HepG2 (cell line): ENCODE measurements at regions not wholly inside any gene's neighbourhood (a gene's known extent, or its start where the extent isn't known, plus 50 kb on each side); places are given as distances from the start of the nearest gene placed in this dataset.

Experiments
- ATAC-seq: fragments of 200-7000 bp; cut with Tn5 transposase; 3 replicates; pipeline ENCODE4 v1.9.1; 2020; ENCODE audit warnings: mild to moderate bottlenecking, moderate library complexity
- BruUV-seq: library from RNA; stranded (reverse); fragments of 400-500 nt; replicated peaks from 2 replicates; lab custom pipeline; 2021; lab: Mats Ljungman, UMichigan
- CTCF ChIA-PET: fragments of 300-600 bp; formaldehyde crosslinking; extraction: SDS; loops from one replicate; lab custom pipeline; 2021; ENCODE audit warnings: low total read pairs, inconsistent platforms, low intra/inter-chr PET ratio; lab: Yijun Ruan, JAX
- POLR2A ChIA-PET: fragments of 350-600 bp; sonication (Branson Sonifier 250); formaldehyde crosslinking; loops from one replicate; lab custom pipeline; 2020; ENCODE audit warnings: antibody characterized with exemption, inconsistent platforms; lab: Yijun Ruan, JAX
- DNase-seq: peaks from one replicate; pipeline ENCODE4 v3.0.0-alpha.2; 2015; ENCODE audit warnings: low spot score
- FAIRE-seq: peaks from 3 replicates; lab custom pipeline; 2011; peaks lifted over from hg19 to GRCh38; lab: Jason Lieb, UNC
- H2AFZ ChIP-seq: one replicate; pipeline ENCODE4 v1.6.1; 2011; ENCODE audit warnings: low read length, inconsistent platforms
- H3K27ac ChIP-seq: fragments of 300-600 bp; 3 replicates; pipeline ENCODE4 v1.8.0; 2011; ENCODE audit warnings: mixed run types, mild to moderate bottlenecking, mixed read lengths, low read length, inconsistent platforms; ENCODE audit not compliant: insufficient read depth; ENCODE audit errors: extremely low read length
- H3K27me3 ChIP-seq, 2 experiments: fragments of 200-600 bp in 1 of 2; 2 replicates in 1 of 2; 3 replicates in 1 of 2; pipeline versions ENCODE4 v1.6.0 to v1.8.0; 2011; ENCODE audit warnings: low read length in 2 of 2, mild to moderate bottlenecking in 2 of 2, moderate library complexity in 2 of 2, inconsistent platforms in 1 of 2; ENCODE audit not compliant: insufficient read depth in 2 of 2, control insufficient read depth in 1 of 2
- H3K36me3 ChIP-seq, 2 experiments: fragments of 200-600 bp in 1 of 2; replicated peaks in 1 of 2; 2 replicates in 1 of 2; 3 replicates in 1 of 2; pipeline versions ENCODE4 v1.5.1 to v1.8.0; 2011; ENCODE audit warnings: low read length in 2 of 2, inconsistent platforms in 1 of 2; ENCODE audit not compliant: insufficient read depth in 2 of 2, control insufficient read depth in 1 of 2
- H3K4me1 ChIP-seq: 2 replicates; pipeline ENCODE4 v1.5.1; 2012; ENCODE audit warnings: low read length, inconsistent platforms; ENCODE audit not compliant: insufficient read depth
- H3K4me2 ChIP-seq: 2 replicates; pipeline ENCODE4 v1.6.0; 2011; ENCODE audit warnings: low read depth, low read length, inconsistent platforms
- H3K4me3 ChIP-seq, 3 experiments: fragments of 200-600 bp in 1 of 3; sonication (generic), shearing (Covaris generic) in 1 of 3; replicated peaks in 1 of 3; 2 replicates each; pipeline ENCODE4 v1.5.1; 2011 to 2016; ENCODE audit warnings: low read length in 3 of 3, inconsistent platforms in 2 of 3, low read depth in 2 of 3, mild to moderate bottlenecking in 2 of 3, control low read depth in 1 of 3, mixed read lengths in 1 of 3; ENCODE audit not compliant: insufficient read depth in 1 of 3
- H3K79me2 ChIP-seq: one replicate; pipeline ENCODE4 v1.6.1; 2011; ENCODE audit warnings: low read length, inconsistent platforms; ENCODE audit not compliant: insufficient read depth
- H3K9ac ChIP-seq: 2 replicates; pipeline ENCODE4 v1.6.0; 2011; ENCODE audit warnings: mild to moderate bottlenecking, low read depth, low read length, inconsistent platforms; ENCODE audit not compliant: insufficient read depth
- H3K9me3 ChIP-seq: 2 replicates; pipeline ENCODE4 v1.5.1; 2012; ENCODE audit warnings: mild to moderate bottlenecking, low read length
- H4K20me1 ChIP-seq: 2 replicates; pipeline ENCODE4 v1.6.0; 2011; ENCODE audit warnings: inconsistent platforms, mild to moderate bottlenecking, low read length, moderate library complexity; ENCODE audit not compliant: insufficient read depth
- HCFC1 ChIP-seq: fragments of 150-350 bp; IDR thresholded peaks from 2 replicates; pipeline ENCODE4 v1.6.1; 2014; ENCODE audit warnings: low read depth, low read length
- HNRNPUL1 ChIP-seq: fragments of 200-400 bp; formaldehyde crosslinking; IDR thresholded peaks from 2 replicates; pipeline ENCODE4 v1.6.1; 2017; ENCODE audit warnings: low read depth, mild to moderate bottlenecking, low read length, moderate library complexity
- NCOA2 ChIP-seq: sonication (generic); formaldehyde crosslinking; IDR thresholded peaks from 2 replicates; pipeline ENCODE4 v1.8.0; 2022; ENCODE audit warnings: inconsistent platforms
- NR2F1 ChIP-seq, 2 experiments: fragments of 450-650 bp in 1 of 2; formaldehyde crosslinking in 1 of 2; IDR thresholded peaks; 2 replicates each; pipeline versions ENCODE4 v1.5.0 to v1.6.1; 2016 to 2020; ENCODE audit warnings: mild to moderate bottlenecking in 1 of 2, missing compliant biosample characterization in 1 of 2, missing genetic modification reagents in 1 of 2, moderate library complexity in 1 of 2
- SNAPC2 ChIP-seq: sonication (generic); formaldehyde crosslinking; IDR thresholded peaks from 2 replicates; pipeline ENCODE4 v1.8.1; 2022; ENCODE audit warnings: mild to moderate bottlenecking, missing genetic modification reagents
- TAF15 ChIP-seq: fragments of 200-400 bp; formaldehyde crosslinking; IDR thresholded peaks from one replicate; pipeline ENCODE4 v1.6.1; 2018; ENCODE audit warnings: mild to moderate bottlenecking, low read depth, low read length; ENCODE audit not compliant: poor library complexity, severe bottlenecking
- ZNF138 ChIP-seq: sonication (generic); formaldehyde crosslinking; IDR thresholded peaks from 2 replicates; pipeline ENCODE4 v1.5.0; 2020; ENCODE audit warnings: mild to moderate bottlenecking, low read depth, missing genetic modification reagents
- ZNF530 ChIP-seq: sonication (generic); formaldehyde crosslinking; IDR thresholded peaks from 2 replicates; pipeline ENCODE4 v1.5.0; 2020; ENCODE audit warnings: low read depth, mild to moderate bottlenecking, missing genetic modification reagents
- ZNF772 ChIP-seq: sonication (generic); formaldehyde crosslinking; IDR thresholded peaks from 2 replicates; pipeline ENCODE4 v1.5.0; 2020; ENCODE audit warnings: mild to moderate bottlenecking, missing genetic modification reagents
- ZSCAN9 ChIP-seq: IDR thresholded peaks from 2 replicates; pipeline ENCODE4 v1.6.1; 2016; ENCODE audit warnings: borderline replicate concordance
- WGBS: methylation state at CpG from one replicate; pipeline ENCODE4 v1.1.6; 2017; ENCODE audit warnings: low lambda C conversion rate; 5-methylcytosine and 5-hydroxymethylcytosine counted together
- in situ Hi-C: cut with HindIII; loops from 2 replicates; pipeline ENCODE4 v1.10.0; 2017; ENCODE audit warnings: low pct_unique_long_range_greater_than_20kb; ENCODE audit not compliant: extremely low pct_ligation_motif_present
- intact Hi-C: fragments of 100-400 bp; cut with micrococcal nuclease; formaldehyde crosslinking; loops from one replicate; pipeline ENCODE4 v1.10.0; 2022; ENCODE audit not compliant: unreplicated experiment
- TF ChIP-seq, protein P1 (sequence below): IDR thresholded peaks from 2 replicates; pipeline ENCODE4 v1.6.1; 2016; ENCODE audit warnings: missing compliant biosample characterization, missing genetic modification reagents, borderline replicate concordance
- TF ChIP-seq, protein P2 (sequence below): sonication (generic); formaldehyde crosslinking; IDR thresholded peaks from 2 replicates; pipeline ENCODE4; 2020; ENCODE audit warnings: missing genetic modification reagents, mild to moderate bottlenecking, borderline replicate concordance

DNA sequence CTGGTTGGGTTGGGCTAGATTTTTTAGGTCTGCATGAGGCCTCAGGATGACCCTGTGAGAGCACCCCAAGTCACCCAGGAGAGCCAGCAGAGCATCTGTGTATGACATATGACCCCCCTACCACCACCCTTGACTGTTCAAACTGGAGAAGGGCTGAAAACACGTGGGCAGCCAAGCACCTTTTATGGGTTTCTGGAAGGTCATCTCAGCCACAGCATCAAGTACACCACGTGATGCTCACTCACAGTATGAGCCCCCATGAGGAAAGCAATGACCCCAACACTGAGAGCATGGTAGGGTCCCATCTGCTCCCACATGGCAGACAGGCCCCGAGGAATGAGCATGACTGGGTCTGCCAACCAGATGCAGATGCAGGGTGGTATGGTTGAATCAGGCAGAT lies 149.4 kb upstream of the GDF10 start:
- WGBS: 0% methylated on average over 2 of the region's 3 CpGs
- in situ Hi-C loops (no loop called here), intact Hi-C loops (no loop called here)
- no peaks in the 10 kb centered on the region for H3K4me1 ChIP-seq
- no peaks in the 10 kb centered on the region for H3K79me2 ChIP-seq
- no peaks in the 10 kb centered on the region for H4K20me1 ChIP-seq
- no TSS peak for BruUV-seq
- ChIA-PET POLR2A (no interaction called here), CTCF (no interaction called here)
- H3K27me3 ChIP-seq: no peaks in the 10 kb centered on the region
- H3K4me2 ChIP-seq: no peak overlapping the region
- no peak overlapping the region for H3K9ac ChIP-seq
- no peaks in the 10 kb centered on the region for H3K36me3 ChIP-seq
- peaks cover 10% of the 10 kb centered on the region for H3K9me3 ChIP-seq
- ATAC-seq (no peak), FAIRE-seq (no peak), DNase-seq (no peak)
- no peak overlapping the region for H3K27ac ChIP-seq
- H2AFZ ChIP-seq: no peak overlapping the region
- H3K4me3 ChIP-seq: no peak overlapping the region
- TF ChIP-seq ZNF138 (no peak), HCFC1 (no peak), HNRNPUL1 (no peak), ZNF530 (no peak), ZNF772 (no peak), ZSCAN9 (CRISPR knock-in tag) (no peak), NCOA2 (CRISPR knock-in tag) (no peak), SNAPC2 (CRISPR knock-in tag) (no peak), NR2F1 (CRISPR knock-in tag; IDR thresholded peaks at IDR 0.05) (no peak), TAF15 (no peak)
- TF ChIP-seq, protein P1, sequence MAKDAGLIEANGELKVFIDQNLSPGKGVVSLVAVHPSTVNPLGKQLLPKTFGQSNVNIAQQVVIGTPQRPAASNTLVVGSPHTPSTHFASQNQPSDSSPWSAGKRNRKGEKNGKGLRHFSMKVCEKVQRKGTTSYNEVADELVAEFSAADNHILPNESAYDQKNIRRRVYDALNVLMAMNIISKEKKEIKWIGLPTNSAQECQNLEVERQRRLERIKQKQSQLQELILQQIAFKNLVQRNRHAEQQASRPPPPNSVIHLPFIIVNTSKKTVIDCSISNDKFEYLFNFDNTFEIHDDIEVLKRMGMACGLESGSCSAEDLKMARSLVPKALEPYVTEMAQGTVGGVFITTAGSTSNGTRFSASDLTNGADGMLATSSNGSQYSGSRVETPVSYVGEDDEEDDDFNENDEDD: no peak
- TF ChIP-seq, protein P2, sequence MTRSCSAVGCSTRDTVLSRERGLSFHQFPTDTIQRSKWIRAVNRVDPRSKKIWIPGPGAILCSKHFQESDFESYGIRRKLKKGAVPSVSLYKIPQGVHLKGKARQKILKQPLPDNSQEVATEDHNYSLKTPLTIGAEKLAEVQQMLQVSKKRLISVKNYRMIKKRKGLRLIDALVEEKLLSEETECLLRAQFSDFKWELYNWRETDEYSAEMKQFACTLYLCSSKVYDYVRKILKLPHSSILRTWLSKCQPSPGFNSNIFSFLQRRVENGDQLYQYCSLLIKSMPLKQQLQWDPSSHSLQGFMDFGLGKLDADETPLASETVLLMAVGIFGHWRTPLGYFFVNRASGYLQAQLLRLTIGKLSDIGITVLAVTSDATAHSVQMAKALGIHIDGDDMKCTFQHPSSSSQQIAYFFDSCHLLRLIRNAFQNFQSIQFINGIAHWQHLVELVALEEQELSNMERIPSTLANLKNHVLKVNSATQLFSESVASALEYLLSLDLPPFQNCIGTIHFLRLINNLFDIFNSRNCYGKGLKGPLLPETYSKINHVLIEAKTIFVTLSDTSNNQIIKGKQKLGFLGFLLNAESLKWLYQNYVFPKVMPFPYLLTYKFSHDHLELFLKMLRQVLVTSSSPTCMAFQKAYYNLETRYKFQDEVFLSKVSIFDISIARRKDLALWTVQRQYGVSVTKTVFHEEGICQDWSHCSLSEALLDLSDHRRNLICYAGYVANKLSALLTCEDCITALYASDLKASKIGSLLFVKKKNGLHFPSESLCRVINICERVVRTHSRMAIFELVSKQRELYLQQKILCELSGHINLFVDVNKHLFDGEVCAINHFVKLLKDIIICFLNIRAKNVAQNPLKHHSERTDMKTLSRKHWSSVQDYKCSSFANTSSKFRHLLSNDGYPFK (CRISPR knock-in tag): no peak
